Upper lobe of right lung (tissue), 1 donor: ENCODE measurements at regions not wholly inside any gene's neighbourhood (a gene's known extent, or its start where the extent isn't known, plus 50 kb on each side); places are given as distances from the start of the nearest gene placed in this dataset.

Source experiments
- ATAC-seq: fragments of 200-7000 bp; cut with Tn5 transposase; one replicate; pipeline ENCODE4 v1.9.1; 2020; ENCODE audit warnings: mild to moderate bottlenecking, moderate library complexity
- DNase-seq: peaks from one replicate; pipeline ENCODE4 v3.0.0-alpha.2; 2020
- H3K27ac ChIP-seq: fragments of 200-600 bp; one replicate; pipeline ENCODE4 v1.8.0; 2022
- H3K27me3 ChIP-seq: fragments of 200-600 bp; one replicate; pipeline ENCODE4 v1.8.0; 2022; ENCODE audit warnings: mild to moderate bottlenecking
- H3K36me3 ChIP-seq: fragments of 200-600 bp; one replicate; pipeline ENCODE4 v1.8.0; 2022
- H3K4me1 ChIP-seq: fragments of 200-600 bp; one replicate; pipeline ENCODE4 v1.8.0; 2022
- H3K4me3 ChIP-seq: fragments of 200-600 bp; one replicate; pipeline ENCODE4 v1.8.0; 2022; ENCODE audit warnings: mild to moderate bottlenecking
- H3K9me3 ChIP-seq: fragments of 200-600 bp; one replicate; pipeline ENCODE4 v1.8.0; 2022
- intact Hi-C: fragments of 100-400 bp; cut with DNase I; formaldehyde crosslinking; loops from one replicate; pipeline ENCODE4 v1.11.0; 2022
- TF ChIP-seq, protein P1 (sequence below): fragments of 200-600 bp; IDR thresholded peaks from one replicate; pipeline ENCODE4 v1.8.0; 2022; ENCODE audit warnings: antibody characterized with exemption
- donor health status: DM: no; HTN: yes; CAD: no; lungs with severe emphysema.

DNA sequence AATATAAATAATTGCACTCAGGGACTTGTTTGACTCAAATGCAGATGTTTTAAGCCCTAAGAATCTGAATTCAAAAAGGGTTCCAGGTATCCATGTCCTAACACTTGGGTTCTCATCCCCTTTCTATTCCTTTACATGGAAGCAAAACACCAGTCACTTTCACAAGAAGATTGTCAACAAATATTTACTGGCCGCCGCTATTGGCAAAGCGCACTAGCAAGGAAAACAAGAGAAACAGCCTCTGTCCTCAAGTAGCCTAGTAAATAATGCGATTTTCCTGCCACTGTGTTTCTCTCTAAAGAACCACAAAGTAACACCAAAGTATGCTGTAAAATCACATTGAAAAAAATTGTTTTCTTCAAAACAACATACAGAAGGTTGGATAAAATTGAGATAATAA is 66.7 kb upstream of the EZH2 start:
- TF ChIP-seq, protein P1, sequence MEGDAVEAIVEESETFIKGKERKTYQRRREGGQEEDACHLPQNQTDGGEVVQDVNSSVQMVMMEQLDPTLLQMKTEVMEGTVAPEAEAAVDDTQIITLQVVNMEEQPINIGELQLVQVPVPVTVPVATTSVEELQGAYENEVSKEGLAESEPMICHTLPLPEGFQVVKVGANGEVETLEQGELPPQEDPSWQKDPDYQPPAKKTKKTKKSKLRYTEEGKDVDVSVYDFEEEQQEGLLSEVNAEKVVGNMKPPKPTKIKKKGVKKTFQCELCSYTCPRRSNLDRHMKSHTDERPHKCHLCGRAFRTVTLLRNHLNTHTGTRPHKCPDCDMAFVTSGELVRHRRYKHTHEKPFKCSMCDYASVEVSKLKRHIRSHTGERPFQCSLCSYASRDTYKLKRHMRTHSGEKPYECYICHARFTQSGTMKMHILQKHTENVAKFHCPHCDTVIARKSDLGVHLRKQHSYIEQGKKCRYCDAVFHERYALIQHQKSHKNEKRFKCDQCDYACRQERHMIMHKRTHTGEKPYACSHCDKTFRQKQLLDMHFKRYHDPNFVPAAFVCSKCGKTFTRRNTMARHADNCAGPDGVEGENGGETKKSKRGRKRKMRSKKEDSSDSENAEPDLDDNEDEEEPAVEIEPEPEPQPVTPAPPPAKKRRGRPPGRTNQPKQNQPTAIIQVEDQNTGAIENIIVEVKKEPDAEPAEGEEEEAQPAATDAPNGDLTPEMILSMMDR, result no peak
- H3K27ac ChIP-seq, result no peak overlapping the region
- H3K9me3 ChIP-seq, result no peaks in the 10 kb centered on the region
- ATAC-seq, result no peak
- no peaks in the 10 kb centered on the region for H3K27me3 ChIP-seq
- no peaks in the 10 kb centered on the region for H3K36me3 ChIP-seq
- no peaks in the 10 kb centered on the region for H3K4me1 ChIP-seq
- H3K4me3 ChIP-seq, result no peak overlapping the region
- intact Hi-C loops, result no loop called here
- DNase-seq, result no peak

- no peaks in the 10 kb centered on the region for H3K9me3 ChIP-seq
- no peaks in the 10 kb centered on the region for H3K27me3 ChIP-seq
- no peak for DNase-seq
- TF ChIP-seq, protein P1, result no peak
- intact Hi-C loops, result no loop called here
- no peaks in the 10 kb centered on the region for H3K36me3 ChIP-seq
- no peak for ATAC-seq
- H3K27ac ChIP-seq, result no peak overlapping the region
- no peaks in the 10 kb centered on the region for H3K4me1 ChIP-seq
- H3K4me3 ChIP-seq, result no peak overlapping the region
These were observed 61.1 kb upstream of the EZH2 start for GRCh38 chr7:148944935-148945934.

DNA sequence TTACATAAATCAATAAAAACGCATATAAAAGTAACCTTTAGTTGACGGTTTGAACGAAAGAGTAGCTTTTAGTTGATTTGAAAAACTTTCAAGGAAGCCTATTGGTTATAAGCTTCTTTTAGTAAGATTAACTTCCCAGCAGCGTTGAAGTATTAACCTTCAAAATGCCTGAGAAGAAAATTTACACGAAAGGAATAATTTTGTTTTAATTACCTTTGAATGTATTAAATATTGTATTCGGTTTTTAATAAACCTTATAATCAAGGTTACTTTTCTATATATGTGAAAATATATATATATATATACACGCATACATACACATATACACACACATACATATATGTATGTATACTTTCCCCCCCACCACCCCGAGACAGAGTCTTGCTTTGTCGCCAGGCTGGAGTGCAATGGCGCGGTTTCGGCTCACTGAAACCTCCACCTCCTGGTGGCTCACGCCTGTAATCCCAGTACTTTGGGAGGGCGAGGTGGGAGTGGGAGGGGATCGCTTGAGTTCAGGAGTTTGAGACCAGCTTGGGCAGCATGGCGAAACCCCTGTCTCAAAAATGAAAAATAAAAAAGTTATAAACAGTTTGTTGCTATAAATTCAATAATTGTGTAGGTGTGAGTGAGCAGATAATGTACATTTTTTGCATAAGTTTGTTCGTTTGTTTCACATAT is 57.6 kb upstream of the EZH2 start:
- H3K36me3 ChIP-seq, result no peaks in the 10 kb centered on the region
- no peaks in the 10 kb centered on the region for H3K4me1 ChIP-seq
- ATAC-seq (peak; percentile 85), DNase-seq (peak; percentile 83)
- TF ChIP-seq, protein P1, result peak; percentile 50
- H3K27ac ChIP-seq, result peak overlapping the region; percentile 87
- H3K27me3 ChIP-seq, result no peaks in the 10 kb centered on the region
- no peaks in the 10 kb centered on the region for H3K9me3 ChIP-seq
- H3K4me3 ChIP-seq, result peak overlapping the region; percentile 79
- intact Hi-C loops, result no loop called here

DNA sequence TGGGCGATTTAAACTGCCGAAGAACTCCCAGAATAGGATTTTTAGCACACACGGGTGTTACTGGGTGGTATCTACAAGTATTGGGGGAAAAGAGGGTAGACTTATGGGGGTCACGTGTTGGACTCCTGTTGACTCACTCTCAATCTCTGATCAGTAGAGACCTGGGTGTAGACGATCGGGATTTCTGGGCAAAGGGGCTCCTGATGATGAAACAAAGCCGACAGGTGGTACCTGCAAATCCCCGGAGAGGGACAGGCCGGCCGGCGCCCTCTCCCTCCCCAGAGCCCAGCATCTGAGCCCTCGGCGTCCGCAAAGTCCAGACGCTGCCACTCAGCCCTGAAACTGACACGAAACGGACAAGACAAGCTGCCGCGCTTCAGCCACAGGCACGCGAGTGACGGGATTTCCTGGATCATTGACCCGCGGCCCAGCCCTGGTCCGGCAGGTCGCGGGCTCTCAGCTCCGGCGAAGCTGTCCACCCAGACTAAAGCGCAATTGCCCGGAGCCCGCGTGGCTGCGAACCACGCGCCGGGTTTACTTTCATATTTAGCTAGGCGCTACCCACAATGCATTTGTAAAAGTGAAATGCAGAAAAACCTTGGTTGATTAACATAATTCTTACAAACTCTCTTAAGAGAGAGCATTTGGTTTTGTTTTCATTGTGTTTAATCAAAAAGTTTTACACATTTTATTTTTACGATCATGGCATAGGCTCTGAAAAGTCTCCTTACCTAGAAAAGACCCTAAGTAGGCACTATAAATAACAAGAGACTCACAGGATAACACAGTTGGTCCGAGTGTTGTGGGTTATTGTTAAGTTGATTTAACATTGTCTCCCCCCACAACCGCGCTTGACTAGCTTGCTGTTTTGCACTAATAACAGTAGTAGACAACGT is 56.9 kb upstream of the EZH2 start:
- Histone ChIP-seq H3K36me3 (no peaks in the 10 kb centered on the region), H3K27ac (peak overlapping the region; percentile 87), H3K4me1 (no peaks in the 10 kb centered on the region), H3K4me3 (peak overlapping the region; percentile 79), H3K9me3 (no peaks in the 10 kb centered on the region), H3K27me3 (no peaks in the 10 kb centered on the region)
- DNase-seq, result peak; percentile 90
- TF ChIP-seq, protein P1, result no peak
- peak; percentile 97 for ATAC-seq
- intact Hi-C loops, result no loop called here

GRCh38 chr7:148939128-148939755 is 55.2 kb upstream of the EZH2 start:
- no peak for DNase-seq
- H3K27ac ChIP-seq, result no peak overlapping the region
- no peaks in the 10 kb centered on the region for H3K4me1 ChIP-seq
- TF ChIP-seq, protein P1, result no peak
- H3K4me3 ChIP-seq, result no peak overlapping the region
- intact Hi-C loops, result no loop called here
- H3K27me3 ChIP-seq, result no peaks in the 10 kb centered on the region
- H3K9me3 ChIP-seq, result no peaks in the 10 kb centered on the region
- ATAC-seq, result no peak
- no peaks in the 10 kb centered on the region for H3K36me3 ChIP-seq
